ENCODE measurements at regions not wholly inside any gene's neighbourhood (a gene's known extent, or its start where the extent isn't known, plus 50 kb on each side); places are given as distances from the start of the nearest gene placed in this dataset.
A peak's percentile ranks its signal among the peaks of the same experiment; 100 is the strongest.
"Not testable (repeated sequence)": the region's sequence is repeated elsewhere in the genome, so short reads cannot be mapped to it uniquely, and the experiment has no call there.

DNA sequence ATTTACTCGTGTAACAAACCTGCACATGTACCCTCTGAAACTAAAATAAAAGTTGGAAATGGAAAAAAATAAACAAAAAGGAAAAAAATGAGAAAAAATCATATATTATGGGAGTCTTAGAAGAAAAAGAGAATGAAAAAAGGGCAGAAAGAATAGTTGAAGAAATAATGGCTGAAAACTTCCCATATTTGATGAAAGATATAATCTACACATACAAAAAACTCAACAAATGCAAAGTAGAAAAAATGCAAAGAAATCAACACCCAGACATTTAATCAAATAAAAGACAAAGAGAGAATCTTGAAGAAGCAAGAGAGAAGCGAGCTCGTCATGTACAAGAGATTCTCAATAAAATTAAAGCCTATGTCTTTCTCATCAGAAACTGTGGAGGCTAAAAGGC lies 73.8 kb downstream of the SLC25A46 start:
- no peak for DNase-seq

DNA sequence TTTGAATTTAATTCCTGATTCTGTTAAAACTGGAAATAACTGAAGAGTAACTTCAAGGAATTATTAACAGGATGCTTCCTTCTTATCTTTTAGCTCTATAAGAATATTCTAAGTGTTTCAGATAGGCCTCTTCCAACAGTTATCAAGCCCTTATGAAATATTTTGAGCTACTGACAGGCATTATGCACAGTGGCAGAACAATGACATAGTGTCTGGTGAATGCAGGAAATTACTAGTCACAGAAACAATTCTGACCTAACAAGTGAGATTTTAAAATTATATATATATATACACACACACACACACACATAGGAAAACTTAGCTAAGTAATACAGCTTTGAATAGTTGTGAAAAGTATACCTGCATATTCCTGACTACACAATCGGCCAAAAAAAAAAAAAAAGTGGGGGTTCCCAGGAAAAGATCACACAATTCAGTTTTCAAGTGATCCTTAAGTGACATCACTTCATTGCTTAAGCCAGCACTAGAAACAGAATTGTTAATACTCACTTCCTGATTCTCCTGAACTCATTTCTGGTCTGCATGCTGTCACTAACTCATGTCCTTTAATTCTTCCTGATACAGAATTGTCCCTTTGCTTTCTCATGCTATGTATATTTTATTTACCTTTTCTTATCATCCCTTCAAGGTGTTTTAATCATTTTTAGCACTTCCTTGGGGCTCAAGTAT lies 77.3 kb downstream of the SLC25A46 start:
- DNase-seq = no peak

DNA sequence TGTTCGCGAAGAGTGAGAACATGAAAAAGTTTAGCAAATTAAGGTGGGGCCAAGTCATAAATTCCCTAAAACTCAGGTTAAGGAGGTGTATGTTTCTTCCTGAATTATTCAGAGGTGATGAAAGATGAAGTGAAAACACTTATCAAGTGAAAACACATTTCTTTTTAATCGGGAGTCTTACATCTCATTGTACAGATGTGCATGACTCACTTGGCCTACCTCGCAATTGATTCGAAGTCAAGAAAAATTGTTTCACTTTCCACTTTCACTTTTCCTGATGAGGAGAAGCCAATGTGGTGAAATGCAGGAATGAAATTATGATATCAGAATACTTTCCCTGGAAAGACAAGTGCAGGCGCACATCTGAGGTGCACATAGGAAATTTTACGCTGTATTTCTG lies 78.7 kb downstream of the SLC25A46 start:
- no peak for DNase-seq

DNA sequence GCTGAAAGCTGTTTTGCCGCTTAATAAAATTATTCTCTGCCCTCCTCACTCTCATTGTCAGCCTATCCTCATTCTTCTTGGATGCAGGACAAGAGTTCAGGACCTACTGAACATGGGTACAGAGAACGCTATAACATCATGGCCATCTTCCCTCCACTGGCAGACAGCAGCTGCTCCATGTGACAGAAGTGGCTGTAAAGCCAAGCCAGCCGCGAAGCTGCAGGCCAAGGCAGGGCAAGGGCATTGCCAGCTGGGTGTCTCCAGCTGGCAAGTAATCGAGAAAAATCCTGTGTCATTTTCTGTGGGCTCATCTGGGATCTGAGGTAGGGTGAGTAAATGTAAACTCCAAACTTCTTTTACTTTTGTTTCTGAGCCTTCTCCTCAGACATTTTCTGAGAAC lies 84.8 kb downstream of the SLC25A46 start:
- DNase-seq = no peak

DNA sequence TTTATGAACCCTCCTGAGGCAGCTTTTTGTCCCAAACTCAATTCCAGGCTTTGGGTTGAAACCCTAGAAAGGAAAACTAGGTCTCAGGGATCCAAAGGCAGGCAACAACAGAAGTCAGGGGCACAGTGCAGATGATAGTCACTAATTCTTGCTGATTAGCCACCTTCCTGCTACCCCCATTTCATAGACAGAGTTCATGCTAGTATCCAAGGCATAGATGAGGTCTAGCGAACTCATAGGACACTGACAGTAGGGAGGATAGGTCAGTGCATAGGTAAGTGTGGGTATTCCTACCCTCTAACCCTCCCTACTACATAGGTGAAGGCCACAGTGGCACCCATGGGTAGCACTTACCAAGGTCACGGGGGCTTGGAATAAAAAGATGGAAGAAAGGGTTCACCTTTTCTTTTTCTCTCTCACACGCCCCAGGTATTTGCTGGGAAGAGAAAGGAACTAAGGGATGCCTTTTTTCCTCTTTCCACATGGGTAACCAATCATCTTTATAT lies 86.2 kb downstream of the SLC25A46 start:
- no peak for DNase-seq

DNA sequence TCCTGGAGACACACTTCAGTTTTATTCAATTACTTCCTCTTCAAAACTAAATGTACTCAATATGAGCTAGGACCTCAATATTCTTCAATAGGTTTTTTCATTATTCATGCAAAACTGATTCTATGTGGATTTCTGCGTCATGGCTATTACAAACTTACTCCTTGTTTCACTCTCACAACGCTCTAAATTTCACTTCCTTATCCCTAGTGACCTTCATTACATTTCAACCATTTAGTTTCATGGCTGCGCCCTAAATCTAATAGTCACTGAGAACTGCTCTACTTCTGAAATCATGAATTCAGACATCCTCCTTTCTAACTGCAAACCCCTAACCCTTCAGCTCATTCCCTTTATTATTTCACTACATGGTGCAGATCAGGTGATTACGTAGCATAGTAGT lies 93.9 kb downstream of the SLC25A46 start:
- no peak for DNase-seq

DNA sequence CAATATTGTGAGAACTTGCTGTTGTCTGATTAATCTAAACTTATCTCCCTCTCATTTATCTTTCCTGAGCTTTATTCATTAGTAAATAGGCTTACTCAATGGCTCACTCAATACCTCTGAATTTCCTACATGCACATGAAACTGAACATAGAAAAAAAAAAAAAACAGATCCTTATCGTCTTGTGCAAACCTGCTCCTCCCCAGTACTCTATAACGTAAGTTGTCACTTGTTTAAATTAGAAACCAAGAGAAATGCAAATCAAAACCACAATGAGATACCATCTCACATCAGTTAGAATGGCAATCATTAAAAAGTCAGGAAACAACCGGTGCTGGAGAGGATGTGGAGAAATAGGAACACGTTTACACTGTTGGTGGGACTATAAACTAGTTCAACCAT lies 96.1 kb downstream of the SLC25A46 start:
- not testable (repeated sequence) for DNase-seq

DNA sequence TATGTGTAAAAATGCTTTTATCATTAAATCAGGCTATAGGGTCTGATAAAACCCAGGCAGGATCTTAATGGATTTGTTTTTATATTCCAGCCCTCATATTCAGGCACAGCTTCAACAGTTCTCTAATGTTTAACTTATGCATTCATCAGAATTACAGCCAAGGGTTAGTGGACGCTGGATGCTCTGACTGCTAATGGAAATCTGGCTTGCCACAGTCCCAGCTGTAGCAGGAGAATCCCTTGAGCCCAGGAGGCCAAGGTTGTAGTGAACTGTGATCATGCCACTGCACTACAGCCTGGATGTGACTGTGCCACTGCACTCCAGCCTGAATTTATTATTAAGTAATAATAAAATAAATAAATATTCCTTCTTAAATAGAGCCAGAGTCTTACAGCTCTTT lies 98.0 kb downstream of the SLC25A46 start:
- DNase-seq = no peak

DNA sequence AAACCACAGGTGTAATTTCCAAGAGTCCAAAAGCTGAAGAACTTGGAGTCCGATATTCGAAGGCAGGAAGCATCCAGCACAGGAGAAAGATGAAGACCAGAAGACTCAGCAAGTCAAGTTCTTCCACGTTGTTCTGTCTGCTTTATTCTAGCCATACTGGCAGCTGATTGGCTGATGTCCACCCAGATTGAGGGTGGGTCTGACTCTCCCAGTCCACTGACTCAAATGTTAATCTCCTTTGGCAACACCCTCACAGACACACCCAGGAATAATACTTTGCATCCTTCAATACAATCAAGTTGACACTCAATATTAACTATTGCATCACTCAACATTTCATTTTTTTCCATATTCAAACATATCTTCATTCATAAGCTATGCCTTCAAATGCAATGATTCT lies 99.5 kb downstream of the SLC25A46 start:
- DNase-seq = not testable (repeated sequence)

DNA sequence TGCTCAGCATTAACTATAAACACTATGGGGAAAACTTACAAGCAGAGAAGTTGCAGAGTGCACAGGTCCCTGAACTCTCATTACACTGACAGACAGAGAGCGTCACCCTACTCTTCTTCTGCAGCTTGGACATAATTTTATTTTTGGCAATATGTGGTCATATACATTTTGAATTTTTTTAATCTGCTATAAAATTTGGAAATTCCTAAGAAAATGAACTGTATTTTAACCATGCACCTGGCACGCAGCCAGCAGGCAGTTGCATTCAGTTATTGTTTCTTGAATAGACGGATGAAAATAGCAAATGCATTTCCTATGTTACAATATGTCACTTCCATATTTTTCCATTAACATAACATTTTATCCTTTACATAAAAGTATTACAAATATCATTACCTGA lies 100.2 kb downstream of the SLC25A46 start:
- DNase-seq = no peak

DNA sequence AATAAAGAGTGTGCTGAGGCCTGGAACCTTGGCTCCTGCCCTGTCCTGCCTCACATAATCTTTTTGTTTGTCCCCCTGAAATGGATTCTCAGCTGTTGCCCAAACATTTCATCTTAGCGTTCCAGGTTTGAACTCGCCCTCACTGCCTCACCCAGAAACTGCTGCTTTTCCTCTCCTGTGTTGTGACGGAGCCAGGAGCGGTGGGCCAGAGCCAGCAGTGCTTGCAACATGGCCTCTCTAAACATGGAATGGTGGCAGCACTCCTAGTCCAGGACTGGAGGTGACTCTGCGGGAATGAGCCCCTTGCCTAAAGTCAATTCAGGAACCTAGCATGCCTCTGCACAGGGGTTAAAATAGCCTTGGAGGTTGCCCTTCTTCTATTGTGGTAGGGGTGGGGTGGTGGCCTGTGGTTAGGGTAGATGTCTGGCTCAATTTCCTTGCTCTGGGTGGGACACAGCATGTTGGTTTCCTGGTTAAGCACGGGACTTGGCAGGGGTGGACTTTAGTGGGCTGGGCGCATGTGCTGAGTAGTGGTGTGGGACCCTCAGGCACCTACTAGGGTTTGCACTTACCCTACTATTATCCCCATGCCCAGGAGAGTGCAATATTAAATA lies 101.6 kb downstream of the SLC25A46 start:
- no peak for DNase-seq

DNA sequence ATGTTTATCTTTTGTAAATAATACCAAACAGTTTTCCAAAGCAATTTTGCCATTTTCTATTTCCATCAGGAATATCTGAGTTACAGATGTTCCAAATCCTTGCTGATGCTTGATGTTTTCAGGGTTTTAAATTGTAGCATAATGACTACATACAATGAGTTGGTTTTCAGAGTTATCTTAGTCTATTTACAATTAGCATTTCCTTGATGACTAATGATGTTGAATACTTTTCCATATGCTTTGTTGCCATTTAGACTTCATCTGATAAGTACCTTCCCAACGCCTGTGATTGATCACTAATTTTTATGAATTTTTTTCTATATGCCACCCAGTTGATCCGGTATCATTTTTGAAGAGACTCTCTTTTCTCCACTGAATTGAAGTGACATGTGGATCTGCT lies 102.3 kb downstream of the SLC25A46 start:
- no peak for DNase-seq

DNA sequence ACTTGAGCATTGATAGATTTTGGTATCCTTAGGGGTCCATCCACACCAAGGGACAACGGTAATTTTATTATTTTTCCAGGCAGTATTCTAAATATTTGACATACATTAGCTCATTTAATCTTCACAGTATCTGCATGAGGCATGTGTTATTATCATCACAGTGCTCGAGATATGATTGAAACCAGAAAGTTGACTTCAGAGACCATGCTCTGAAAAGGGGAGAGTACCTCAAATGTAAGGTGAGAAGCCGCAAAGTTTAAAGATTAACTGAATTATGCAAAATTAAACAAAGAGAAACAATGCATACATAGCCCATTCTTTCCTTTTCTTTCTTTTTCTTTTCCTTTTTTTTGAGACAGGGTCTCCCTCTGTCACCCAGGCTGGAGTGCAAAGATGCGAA lies 104.1 kb downstream of the SLC25A46 start:
- no peak for DNase-seq

DNA sequence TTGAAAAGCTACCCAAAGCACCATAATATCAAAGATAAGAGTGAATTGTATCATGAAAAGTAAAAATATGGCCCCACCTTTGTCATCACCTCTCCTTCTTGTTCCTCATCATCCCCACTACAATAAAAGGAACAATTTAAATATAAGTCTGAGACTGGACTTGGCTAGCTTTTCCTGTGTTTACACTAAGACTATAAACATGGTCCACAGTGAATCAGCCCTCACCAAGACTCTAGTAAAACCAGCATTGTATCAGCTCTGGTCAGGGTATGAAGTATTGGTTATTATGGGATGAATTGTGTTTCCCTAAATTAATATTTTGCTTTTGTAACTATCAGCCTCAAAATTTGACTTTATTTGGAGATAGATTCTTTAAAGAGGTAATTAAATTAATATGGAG lies 105.4 kb downstream of the SLC25A46 start:
- DNase-seq = no peak

DNA sequence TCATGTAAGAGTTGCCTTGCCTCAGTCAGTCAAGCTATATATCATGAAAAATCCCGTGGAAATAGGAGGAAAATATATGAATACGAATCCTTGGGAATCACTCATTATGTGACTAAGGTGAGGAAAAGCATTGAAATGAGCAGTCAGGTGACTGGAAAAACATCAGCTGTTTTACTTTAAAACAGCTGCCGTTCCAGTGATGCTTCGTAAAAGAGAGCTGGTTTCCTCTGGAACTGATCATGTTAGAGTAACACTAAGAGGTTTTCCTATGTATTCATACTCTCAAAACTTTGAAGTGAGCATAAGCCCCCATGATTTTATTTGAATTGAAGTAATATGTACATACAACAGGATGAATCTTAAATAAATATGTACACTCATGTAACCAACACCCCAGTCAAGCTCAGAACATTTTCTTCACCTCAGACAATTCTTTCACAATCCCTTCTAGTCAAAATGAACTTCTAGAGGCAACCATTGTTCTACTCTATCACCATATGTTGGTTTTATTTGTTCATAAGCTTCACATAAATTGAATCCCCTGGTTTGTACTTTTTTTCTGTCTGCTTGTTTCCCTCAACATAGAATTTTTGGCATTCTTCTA lies 107.7 kb downstream of the SLC25A46 start:
- no peak for DNase-seq

DNA sequence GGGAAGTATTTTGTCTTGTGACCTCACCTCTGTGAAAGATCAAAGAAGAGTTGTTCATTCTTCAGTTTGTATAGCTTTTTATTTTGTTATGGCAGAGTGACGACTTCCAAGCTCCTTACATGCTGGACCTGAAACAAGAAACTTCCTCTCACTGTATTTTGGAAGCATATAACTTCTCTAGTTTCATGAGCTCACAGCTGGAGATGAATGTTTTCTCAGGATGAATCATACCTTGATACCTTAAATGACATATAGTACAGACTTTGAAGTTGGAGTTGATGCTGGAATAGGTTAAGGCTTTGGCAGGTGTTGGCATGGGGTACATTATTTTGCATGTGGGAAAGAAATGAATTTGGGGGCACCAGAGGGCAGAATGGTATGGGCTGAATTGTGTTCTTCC lies 112.5 kb downstream of the SLC25A46 start:
- DNase-seq = no peak

DNA sequence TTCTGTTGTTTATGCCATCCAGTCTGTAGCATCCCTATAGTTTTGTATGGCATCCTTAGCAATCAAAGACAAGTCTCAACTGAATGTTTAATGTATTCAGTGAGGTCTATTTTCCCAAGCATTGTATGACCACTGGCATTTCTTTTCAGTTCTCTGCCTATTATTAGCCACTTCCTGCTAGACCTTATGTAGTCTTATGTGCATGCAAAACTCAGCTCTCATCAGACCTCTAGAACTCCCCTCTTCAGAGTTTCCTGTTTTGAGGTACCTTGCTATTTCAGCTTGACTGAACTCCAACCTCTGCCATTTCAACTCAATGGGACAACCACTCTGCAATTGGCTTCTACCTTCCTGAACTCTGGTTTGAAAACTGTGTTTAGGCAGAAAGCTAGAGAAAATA lies 113.2 kb downstream of the SLC25A46 start:
- no peak for DNase-seq

DNA sequence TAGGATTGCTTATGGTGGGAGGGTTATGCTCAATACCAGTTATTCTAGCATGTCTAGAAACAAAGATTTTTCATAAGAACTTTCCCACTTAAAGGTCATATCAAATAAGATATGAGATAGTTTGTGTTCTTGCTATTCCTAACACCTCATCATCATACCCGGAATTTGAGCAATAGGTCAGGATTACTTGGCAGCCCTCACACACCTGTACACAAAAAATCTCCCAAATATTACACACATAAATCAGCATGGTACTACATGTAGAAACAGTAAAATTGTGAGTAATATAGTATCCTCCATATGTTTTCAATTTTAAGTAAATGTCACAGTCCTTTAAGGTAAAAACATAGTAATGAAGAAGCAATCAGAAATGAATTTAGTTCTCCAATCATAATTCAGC lies 113.7 kb downstream of the SLC25A46 start:
- DNase-seq = no peak

DNA sequence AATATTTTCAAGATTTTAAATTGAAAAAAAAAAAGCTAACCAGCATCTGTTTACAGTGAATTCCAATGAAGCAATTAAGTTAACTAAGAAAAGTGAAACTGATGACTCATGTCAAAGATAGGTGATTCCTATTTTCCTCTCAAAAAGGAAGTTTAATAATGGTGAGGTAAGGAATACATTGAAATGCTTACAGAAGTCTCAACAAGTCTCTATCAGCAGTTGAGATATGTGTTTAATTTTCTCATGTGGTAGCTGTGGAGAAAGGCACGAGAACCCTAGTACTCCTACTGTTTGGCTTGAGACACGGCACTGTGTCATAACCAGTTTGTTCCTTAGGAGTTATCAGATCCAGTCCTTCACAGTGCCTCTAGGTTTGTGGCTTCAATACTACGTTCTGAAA lies 114.5 kb downstream of the SLC25A46 start:
- DNase-seq = no peak

DNA sequence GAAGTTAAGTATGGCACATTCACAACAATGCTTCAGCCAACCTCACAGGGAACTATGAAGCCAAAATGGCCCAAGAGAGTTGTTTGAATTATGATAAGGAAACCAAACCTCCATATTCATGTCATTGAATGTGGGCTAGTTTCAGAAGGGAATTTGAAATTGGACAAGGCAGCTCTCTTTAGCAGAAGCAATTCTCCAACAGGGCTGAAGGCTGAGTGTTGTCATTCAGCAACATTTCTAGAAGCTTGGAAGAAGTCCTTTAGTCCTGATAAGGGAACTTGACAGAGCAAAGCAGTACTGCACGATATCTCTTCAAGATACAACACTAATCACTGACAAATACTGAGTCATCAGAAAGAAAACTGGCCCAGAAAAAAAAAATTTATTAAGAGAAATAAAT lies 115.4 kb downstream of the SLC25A46 start:
- no peak for DNase-seq

DNA sequence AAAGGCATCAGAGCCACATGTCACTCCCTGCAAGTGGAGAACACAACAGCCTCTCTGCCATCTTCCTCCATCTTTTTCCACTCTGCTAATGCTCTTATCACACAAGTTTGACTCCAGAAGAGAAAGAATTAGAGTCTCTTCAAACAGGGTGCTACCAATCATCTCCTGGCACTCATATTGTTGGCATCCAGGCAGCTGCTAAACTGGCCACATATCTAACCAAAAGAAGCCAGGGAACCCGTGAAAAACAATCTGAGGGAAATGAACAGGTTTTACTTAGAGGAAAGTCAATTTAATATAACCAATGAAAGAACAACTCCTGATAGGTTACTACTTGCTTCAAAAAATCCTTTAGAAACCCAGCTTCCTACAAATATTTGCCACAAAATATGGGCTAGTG lies 117.2 kb downstream of the SLC25A46 start:
- DNase-seq = no peak

DNA sequence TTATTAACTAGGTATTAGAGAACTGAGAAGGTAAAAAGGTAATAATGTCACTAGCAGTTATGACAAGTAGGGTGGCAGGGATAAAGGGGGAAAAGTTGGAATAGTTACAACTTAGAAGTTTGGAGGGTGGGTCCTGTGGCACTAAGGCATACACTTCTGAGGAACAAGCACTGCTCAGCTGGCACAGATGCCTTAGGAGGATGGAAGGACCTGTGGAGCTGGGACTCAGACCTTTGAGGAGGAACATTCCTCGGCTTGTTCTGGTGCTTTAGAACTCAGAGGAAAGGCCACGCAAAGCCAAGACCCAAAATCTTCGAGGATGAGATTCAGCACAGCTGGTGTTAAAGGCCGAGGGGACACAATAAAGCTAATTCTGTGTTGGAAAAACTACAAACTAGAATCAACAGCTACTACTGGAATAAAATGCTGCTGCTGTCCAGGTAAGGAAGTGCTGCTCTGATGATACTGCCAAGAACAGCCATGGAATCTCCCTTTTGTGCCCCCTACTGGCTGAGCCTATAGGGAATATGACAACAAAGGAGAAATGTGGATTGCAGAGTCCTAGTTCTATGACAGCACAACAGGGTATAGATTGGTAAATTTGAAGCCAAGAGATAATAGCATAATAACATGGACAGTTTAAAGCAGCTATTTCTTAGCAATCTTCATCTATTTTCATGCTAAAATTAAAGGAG lies 126.7 kb downstream of the SLC25A46 start:
- DNase-seq = peak; percentile 3

DNA sequence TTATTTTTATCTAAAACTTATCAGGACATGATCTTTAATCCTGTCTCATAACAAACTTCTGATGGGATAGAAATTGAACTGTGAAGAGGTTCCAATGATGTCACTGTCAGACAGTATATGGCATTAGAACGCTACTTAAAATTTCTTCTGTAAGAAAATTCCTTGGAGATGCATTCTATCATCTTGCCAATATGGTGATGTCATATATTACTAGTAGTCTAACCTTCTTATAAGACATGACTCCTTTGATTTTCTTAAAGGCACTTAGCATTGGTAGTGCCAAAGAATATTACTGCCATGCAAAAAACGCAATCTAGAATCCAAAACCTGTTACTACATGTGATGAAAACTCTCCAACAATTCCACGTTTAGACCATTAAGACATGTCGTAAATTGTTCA lies 131.1 kb downstream of the SLC25A46 start:
- DNase-seq = no peak

DNA sequence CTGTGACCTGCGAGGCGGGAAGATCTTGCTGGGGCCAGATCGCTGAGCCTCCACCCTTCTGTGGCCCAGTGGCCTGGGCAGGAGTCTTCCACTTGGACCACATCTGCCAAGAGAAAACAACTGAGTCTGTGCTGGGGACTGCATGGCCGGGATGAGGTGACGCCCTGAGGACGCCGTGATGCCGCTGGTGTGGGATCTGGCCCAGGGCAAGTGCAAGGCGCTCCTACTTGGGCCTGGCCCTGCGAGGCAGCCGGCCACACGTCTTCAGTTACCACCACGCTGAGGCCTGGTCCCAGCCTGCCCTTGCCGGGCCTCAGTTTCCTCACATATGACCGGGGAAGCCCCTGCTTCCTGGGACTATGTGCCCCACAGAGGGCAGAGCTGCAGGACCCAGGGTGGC lies 133.4 kb downstream of the SLC25A46 start:
- DNase-seq = no peak
